ENCODE measurements at regions not wholly inside any gene's neighbourhood (a gene's known extent, or its start where the extent isn't known, plus 50 kb on each side); places are given as distances from the start of the nearest gene placed in this dataset.
"Not testable (repeated sequence)": the region's sequence is repeated elsewhere in the genome, so short reads cannot be mapped to it uniquely, and the experiment has no call there.

DNA sequence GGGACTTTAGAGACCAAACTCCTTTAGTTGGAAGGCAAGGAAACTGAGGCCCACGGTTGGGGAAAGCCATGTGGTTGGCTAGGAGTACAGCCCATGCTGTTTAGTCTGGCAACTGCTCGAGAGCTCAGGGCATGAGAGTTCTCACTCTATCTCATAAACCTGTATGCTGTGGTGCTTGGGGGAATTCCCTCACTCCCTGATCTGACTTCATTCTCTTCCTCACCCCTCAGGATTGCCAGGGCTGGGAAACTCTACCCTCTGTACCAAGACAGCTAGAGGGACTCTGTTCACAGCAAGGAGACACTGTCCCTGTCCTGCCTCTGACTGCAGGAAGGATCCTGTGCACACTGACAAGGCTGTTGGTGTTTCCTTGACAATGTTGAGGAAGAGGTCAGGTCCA lies 230.2 kb downstream of the ZNF621 start:
- H3K9me3 ChIP-seq (ENCODE audit: severe bottlenecking): no peaks in the 10 kb centered on the region
- H3K27me3 ChIP-seq (ENCODE audit: insufficient read depth, low read depth, severe bottlenecking): no peaks in the 10 kb centered on the region
- H3K4me3 ChIP-seq (ENCODE audit: low read depth, low read length): no peak overlapping the region
- DNase-seq: no peak
- TF ChIP-seq, protein P1, sequence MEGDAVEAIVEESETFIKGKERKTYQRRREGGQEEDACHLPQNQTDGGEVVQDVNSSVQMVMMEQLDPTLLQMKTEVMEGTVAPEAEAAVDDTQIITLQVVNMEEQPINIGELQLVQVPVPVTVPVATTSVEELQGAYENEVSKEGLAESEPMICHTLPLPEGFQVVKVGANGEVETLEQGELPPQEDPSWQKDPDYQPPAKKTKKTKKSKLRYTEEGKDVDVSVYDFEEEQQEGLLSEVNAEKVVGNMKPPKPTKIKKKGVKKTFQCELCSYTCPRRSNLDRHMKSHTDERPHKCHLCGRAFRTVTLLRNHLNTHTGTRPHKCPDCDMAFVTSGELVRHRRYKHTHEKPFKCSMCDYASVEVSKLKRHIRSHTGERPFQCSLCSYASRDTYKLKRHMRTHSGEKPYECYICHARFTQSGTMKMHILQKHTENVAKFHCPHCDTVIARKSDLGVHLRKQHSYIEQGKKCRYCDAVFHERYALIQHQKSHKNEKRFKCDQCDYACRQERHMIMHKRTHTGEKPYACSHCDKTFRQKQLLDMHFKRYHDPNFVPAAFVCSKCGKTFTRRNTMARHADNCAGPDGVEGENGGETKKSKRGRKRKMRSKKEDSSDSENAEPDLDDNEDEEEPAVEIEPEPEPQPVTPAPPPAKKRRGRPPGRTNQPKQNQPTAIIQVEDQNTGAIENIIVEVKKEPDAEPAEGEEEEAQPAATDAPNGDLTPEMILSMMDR (IDR thresholded peaks at IDR 0.05; ENCODE audit: low read depth, low read length): no peak
- no peak overlapping the region for H3K27ac ChIP-seq
- no peaks in the 10 kb centered on the region for H3K36me3 ChIP-seq

DNA sequence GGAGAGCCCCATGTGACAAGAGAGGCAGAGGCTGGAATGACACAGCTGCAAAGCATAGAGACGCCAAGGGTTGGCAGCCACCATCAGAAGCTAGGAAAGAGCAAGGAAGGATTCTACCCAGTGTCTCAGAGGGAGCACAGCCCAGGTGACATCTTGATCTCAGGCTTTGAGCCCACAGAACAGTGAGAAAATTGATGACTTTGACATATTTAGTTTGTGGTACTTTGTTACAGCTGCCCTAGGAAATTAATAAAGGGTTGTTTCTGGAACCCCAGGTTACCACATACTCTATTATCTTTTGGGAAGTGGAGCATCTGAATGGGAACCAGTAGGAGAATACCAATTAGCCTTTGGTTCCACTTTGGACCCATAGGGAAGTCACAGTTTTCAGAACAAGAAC lies 231.7 kb downstream of the ZNF621 start:
- Histone ChIP-seq H3K27me3 (ENCODE audit: insufficient read depth, low read depth, severe bottlenecking) (no peaks in the 10 kb centered on the region), H3K9me3 (ENCODE audit: severe bottlenecking) (no peaks in the 10 kb centered on the region), H3K27ac (no peak overlapping the region), H3K36me3 (no peaks in the 10 kb centered on the region), H3K4me3 (ENCODE audit: low read depth, low read length) (no peak overlapping the region)
- DNase-seq: no peak
- TF ChIP-seq, protein P1 (IDR thresholded peaks at IDR 0.05; ENCODE audit: low read depth, low read length): no peak

DNA sequence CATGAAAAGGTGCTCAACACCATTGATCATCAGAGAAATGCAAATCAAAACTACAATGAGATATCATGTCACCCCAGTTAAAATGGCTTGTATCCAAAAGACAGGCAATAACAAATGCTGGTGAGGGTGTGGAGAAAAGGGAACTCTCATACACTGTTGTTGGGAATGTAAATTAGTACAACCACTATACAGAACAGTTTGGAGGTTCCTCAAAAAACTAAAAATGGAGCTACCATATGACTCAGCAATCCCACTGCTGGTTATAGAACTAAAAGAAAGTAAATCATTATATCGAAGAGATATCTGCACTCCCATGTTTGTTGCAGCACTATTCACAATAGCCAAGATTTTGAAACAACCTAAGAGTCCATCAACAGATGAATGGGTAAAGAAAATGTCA lies 238.0 kb downstream of the ZNF621 start:
- not testable (repeated sequence) for H3K9me3 ChIP-seq (ENCODE audit: severe bottlenecking); H3K27me3 ChIP-seq (ENCODE audit: insufficient read depth, low read depth, severe bottlenecking); H3K4me3 ChIP-seq (ENCODE audit: low read depth, low read length); DNase-seq; H3K27ac ChIP-seq; H3K36me3 ChIP-seq

DNA sequence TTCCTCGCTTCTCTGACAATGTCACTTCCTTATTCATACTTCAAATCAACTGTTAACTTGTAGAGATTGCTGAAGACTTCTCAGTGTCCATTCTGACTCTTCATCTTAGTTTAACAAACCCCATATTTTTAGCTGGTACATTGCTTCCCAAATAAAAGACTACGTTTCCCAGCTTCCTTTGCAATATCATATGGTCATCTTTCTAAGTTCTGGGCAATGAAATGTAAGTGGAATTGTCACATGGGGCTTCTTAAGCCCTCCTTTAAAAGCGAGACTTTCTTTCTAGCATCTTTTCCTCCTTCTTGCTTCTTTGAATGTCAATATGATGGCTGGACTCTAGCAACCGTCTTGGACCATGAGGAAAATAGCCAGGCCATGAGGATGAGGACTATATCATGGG lies 239.0 kb downstream of the ZNF621 start:
- Histone ChIP-seq H3K4me3 (ENCODE audit: low read depth, low read length) (no peak overlapping the region), H3K27ac (no peak overlapping the region), H3K27me3 (ENCODE audit: insufficient read depth, low read depth, severe bottlenecking) (no peaks in the 10 kb centered on the region), H3K9me3 (ENCODE audit: severe bottlenecking) (no peaks in the 10 kb centered on the region), H3K36me3 (no peaks in the 10 kb centered on the region)
- TF ChIP-seq, protein P1 (IDR thresholded peaks at IDR 0.05; ENCODE audit: low read depth, low read length): no peak
- DNase-seq: no peak

DNA sequence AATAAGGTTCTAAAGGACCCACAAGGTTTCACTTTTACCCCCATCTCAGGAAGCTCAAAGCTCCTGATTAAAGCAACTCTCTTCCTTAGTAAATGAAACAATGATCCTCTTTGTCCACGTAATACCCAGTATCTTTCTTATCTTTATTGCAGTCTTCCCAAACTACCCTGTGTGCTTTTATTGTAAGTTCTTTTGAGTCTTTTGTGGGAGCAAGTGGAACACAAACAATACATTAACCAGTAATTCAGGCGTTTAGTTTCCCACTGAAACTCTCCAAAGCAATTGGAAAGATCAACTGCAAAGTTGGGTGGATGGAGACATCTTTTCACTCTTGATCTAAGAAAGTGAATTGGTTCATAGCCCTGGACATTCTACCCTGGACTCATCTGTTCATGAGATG lies 240.0 kb downstream of the ZNF621 start:
- H3K4me3 ChIP-seq (ENCODE audit: low read depth, low read length): no peak overlapping the region
- H3K27ac ChIP-seq: no peak overlapping the region
- TF ChIP-seq, protein P1 (IDR thresholded peaks at IDR 0.05; ENCODE audit: low read depth, low read length): no peak
- no peaks in the 10 kb centered on the region for H3K36me3 ChIP-seq
- no peak for DNase-seq
- no peaks in the 10 kb centered on the region for H3K9me3 ChIP-seq (ENCODE audit: severe bottlenecking)
- peaks cover 3% of the 10 kb centered on the region for H3K27me3 ChIP-seq (ENCODE audit: insufficient read depth, low read depth, severe bottlenecking)

DNA sequence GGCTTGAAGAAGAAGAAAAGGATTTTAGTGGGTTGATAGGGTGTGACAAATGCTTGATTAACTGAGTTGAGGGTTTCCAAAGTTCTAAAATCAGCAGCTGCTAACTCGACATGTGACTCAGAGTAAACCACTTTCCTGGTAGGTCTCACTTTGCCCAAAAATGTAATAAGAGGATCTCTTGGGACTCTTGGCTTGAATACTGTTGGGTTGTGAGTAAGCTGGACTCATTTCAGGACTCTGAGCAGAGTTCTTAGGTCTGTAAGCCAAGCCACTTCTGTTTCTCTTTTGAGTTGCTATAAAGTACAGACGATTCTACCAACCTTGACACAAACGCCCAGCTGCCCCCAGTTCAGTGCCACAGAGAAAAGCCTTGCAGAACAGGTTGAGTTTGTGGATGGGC lies 241.1 kb downstream of the ZNF621 start:
- Histone ChIP-seq H3K27ac (no peak overlapping the region), H3K36me3 (no peaks in the 10 kb centered on the region), H3K9me3 (ENCODE audit: severe bottlenecking) (no peaks in the 10 kb centered on the region), H3K4me3 (ENCODE audit: low read depth, low read length) (no peak overlapping the region), H3K27me3 (ENCODE audit: insufficient read depth, low read depth, severe bottlenecking) (peaks cover 3% of the 10 kb centered on the region)
- TF ChIP-seq, protein P1 (IDR thresholded peaks at IDR 0.05; ENCODE audit: low read depth, low read length): no peak
- no peak for DNase-seq
